ENCODE measurements at regions not wholly inside any gene's neighbourhood (a gene's known extent, or its start where the extent isn't known, plus 50 kb on each side); places are given as distances from the start of the nearest gene placed in this dataset.
"Not testable (repeated sequence)": the region's sequence is repeated elsewhere in the genome, so short reads cannot be mapped to it uniquely, and the experiment has no call there.

DNA sequence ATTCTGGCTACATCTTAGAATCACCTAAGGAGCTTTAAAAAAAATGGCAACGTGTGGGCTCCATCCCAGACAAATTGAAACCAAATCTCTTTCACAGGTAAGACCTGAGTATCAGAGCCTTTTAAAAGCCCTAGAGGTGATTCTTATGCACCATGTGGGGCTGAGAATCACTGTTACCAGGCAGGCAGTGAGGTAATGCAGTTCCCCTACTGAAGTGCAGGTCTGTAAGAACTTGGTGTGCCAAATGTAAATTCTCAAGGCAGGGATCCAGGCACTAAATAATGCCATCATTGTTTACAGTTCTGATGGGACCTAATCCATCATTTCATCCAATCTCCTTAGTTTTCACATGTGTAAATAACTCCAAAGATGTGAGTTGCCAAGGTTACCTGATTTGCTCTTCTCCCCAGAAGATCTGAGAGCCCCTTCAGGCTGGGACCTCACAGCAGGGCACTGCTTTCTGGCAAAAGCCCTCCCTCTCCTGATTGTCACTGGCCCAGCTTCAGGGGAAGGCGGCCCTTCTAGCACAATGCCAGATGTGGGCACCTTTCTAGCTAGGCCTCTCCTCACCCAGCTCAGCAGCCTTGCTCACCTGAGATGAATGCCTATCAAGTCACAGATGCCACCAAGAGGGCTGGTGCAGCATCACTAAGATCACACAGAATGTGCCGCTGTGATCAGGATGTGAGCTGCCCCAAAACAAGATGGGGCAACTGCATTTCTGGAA lies 73.6 kb upstream of the RGPD5 start:
- DNase-seq (ENCODE audit: low read depth) = no peak

DNA sequence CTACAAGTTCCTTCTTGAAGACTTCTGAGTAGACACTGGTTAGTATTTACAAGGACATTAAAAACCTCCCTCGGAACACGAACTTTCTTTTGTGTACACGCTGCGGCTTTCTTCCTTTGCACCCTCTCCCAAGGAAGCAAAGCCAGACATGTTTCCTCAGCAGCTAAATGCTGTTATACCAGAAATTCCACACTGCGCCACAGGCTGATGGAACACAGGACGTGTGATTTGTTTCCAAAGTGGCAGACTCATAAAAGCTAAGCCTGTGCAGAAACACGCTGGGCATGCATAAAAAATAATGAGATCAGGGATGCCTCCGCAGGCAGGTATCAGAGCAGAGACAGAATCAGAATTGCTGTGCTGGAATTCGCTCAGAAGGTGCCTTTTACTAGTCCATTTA lies 73.0 kb upstream of the RGPD5 start:
- no peak for DNase-seq (ENCODE audit: low read depth)

DNA sequence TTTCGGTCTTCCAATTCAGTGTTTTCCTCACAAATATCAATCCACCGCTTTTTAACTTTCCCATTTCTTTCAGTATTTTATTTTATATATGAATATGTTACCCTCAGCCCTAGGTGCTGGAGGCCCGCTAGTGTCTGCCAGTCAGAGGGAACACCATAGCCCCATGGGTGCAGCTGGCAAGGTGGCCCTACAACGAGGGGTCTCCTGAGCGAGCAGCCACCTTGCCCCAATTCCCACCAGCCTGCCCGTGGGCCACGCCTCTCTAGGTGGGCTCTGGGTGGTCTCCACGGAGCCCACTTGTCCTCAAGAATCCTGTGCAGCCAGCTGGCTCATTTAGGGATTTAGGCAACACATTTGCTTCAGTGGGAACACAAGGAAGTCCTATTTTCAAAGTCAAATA lies 72.5 kb upstream of the RGPD5 start:
- DNase-seq (ENCODE audit: low read depth) = no peak

DNA sequence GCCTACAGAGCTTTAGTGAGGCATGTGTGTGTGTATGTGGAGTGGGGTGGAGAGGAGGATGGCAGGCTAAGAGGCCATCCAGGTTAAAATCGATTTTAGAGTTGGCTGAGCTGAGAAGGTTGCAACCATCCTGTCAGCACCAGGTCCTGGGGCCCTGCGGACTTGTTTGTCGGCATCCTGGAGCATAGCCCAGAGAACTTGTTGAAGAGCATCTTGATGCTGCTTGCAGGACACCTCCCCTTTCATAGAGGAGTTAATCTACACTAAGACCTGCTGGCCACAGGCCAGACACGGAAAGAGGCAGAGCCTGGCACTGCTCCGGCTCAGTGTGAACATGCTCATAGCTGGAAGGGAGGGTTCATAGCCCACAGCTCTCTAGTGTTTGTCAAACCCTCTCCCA lies 72.1 kb upstream of the RGPD5 start:
- no peak for DNase-seq (ENCODE audit: low read depth)

DNA sequence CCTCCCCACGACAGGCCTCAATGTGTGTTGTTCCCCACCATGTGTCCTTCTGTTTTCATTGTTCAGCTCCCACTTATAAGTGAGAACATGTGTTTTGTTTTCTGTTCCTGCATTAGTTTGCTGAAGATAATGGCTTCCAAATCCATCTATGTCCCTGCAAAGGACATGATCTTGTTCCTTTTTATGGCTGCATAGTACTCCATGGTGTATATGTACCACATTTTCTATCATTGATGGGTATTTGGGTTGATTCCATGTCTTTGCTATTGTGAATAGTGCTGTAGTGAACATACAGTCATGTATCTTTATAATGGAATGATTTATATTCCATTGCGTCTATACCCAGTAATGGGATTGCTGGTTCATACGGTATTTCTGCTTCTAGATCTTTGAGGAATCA lies 71.5 kb upstream of the RGPD5 start:
- not testable (repeated sequence) for DNase-seq (ENCODE audit: low read depth)

DNA sequence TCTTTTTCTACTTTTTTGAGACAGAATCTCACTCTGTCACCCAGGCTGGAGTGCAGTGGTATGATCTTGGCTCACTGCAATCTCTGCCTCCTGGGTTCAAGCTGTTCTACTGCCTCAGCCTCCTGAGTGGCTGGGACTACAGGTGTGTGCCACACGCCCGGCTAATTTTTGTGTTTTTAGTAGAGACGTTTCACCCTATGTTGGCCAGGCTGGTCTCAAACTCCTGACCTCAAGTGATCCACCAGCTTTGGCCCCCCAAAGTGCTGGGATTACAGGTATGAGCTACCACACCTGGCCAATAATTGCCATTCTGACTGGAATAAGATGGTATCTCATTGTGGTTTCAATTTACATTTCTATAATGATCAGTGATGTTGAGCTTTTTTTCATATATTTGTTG lies 71.0 kb upstream of the RGPD5 start:
- not testable (repeated sequence) for DNase-seq (ENCODE audit: low read depth)

DNA sequence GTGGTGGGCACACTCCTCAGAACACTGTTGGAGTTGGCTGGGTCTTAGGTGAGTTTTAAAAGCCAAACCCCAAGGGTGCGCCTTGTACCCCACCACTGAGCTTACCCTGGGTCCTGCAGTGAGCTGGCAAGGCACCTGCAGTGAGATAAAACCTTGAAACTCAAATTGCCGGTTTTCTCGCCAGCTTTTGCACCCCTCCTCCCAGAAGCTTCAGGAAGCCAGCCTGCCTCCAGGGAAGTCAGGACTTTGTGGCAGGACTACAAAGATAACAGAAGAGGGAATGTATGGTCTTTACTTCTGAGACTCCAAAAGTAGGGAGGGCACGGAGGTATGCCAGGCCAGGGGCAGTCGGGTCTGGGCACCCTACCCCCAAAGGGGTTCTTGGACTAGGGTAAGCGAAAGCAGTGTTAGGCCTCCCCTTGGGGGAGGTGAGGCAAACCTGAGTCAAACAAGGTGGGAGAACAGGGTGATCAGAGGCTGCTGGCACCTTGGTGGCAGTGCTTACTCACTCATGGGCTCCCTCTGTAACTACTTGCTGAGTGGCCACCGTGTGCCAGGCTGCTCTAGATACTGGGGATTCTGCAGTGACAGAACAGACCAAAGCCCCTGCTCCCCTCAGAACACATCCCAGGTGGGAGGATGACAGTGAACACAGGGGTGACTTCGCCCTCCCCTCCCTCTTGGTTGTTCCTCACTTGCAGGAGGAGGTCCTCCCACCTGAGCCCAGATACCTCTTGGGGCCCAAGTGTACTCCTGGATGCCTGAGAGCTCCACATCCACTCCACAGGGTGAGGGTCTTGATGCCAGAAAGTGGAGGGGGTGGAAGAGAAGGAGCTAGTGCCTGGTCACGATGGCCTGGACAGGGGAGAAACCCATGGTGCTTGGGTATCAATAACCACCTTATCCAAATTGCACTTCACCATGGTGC lies 69.3 kb upstream of the RGPD5 start:
- no peak for DNase-seq (ENCODE audit: low read depth)

DNA sequence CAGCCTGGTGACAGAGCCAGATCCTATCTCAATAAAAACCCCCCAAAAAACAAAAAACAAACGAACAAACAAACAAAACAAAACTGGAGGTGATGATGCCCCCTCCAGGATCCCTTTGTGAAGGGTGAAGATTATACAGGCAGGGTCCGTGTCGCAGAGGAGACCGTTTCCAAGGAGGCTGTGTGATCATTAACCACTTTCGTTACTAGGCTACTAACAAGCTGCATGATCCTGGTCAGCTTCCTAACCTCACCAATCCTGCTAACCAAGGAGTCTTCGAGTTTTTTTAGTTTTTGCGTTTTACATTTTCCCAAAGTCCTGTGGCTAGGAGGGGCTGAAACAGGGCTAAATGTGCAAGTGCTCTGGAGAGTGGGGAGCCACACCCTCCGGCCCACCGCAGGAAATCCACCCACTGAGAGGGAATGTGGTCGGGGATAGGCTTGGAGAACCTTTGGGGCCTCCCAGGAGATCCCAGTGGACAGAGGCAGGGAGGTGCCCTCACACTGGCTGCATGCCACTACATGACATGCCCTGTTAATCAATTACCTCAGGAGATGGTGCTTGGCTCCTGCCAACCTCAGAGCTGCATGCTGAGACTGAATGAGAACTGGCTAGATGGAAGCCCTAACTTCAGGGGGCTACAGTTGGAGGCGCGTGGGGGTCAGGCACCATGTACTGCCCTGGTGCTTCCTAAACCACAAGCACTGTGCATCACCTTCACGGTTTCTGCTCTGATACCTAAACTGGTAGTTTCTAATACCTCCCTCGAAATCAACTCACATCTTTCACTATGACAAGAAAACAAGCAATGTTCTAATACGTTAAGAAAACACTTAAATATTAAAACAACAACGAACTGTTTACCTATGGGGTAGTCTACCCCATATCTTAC lies 67.5 kb upstream of the RGPD5 start:
- no peak for DNase-seq (ENCODE audit: low read depth)

DNA sequence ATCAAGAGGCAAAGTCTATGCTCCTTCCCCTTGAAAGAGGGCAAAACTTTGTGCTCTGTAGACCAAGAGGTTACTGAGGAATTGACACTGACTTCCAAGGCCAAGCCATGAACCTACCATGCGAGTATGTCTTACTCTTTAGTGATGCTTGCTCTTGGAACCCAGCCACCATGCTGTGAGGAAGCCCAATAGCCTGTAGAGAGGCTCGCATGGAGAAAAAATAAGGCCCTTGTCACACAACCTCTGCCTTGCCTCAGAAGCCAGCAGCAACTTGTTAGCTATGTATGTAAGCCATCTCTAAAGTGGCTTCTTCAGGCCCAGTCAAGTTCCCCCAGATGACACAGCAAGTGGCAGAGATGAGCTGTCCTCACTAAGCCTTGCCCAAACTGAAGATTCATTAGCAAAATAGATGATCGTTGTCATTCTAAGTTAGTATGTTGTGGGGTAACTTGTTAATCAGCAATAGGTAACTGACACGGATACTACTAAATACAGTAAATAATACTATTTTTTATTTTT lies 66.1 kb upstream of the RGPD5 start:
- DNase-seq (ENCODE audit: low read depth) = no peak

DNA sequence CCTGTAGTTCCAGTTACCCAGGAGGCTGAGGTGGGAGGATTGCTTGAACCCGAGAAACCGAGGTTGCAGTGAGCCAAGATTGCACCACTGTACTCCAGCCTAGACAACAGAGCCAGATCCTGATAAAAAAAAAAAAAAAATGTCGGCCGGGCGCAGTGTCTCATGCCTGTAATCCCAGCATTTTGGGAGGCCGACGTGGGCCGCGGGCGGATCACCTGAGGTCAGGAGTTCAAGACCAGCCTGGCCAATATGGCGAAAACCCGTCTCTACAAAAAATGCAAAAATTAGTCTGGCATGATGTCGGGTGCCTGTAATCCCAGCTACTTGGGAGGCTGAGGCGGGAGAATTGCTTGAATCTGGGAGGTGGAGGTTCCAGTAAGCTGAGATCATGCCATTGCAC lies 60.4 kb upstream of the RGPD5 start:
- not testable (repeated sequence) for DNase-seq (ENCODE audit: low read depth)

DNA sequence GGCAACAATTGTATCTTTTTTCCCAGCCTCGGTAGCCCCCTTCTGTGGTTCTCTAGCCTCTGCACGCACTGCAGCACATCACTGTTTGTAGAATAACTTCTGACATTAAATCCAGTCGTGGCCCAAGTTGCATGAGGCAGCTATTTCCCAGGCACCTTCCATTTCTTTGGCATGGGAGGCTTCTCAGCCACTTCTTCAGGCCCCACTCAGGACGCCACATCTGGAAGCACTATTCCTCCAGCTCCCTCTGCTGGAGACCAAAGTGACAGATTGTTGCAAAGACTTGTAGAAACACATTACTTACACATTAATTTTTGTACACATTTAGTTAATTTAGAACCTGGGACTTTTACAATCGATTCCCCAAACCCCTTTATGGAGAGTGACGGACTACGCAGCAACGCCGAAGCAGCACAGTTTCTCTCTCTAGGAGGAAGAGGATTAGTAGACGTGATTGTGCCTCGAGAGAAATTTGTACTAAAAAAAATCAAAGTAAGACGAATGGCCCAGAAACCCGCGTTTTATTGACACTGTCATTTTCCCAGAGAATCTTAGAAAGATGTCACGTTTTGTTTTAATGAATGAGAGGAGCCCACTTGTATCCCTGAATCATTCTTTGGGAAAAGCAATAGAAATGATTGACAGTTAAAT lies 57.8 kb upstream of the RGPD5 start:
- peak; percentile 42 for DNase-seq (ENCODE audit: low read depth)

Data from HS-27A (cell line).